HG03432 (cell line): ENCODE measurements at regions not wholly inside any gene's neighbourhood (a gene's known extent, or its start where the extent isn't known, plus 50 kb on each side); places are given as distances from the start of the nearest gene placed in this dataset.
A peak's percentile ranks its signal among the peaks of the same experiment; 100 is the strongest.
"Not testable (repeated sequence)": the region's sequence is repeated elsewhere in the genome, so short reads cannot be mapped to it uniquely, and the experiment has no call there.

Source experiments
- ATAC-seq: cut with Tn5 transposase; IDR thresholded peaks from one replicate; pipeline ENCODE4 v1.9.1; 2021; ENCODE audit warnings: mild to moderate bottlenecking, moderate library complexity; ENCODE audit not compliant: unreplicated experiment

DNA sequence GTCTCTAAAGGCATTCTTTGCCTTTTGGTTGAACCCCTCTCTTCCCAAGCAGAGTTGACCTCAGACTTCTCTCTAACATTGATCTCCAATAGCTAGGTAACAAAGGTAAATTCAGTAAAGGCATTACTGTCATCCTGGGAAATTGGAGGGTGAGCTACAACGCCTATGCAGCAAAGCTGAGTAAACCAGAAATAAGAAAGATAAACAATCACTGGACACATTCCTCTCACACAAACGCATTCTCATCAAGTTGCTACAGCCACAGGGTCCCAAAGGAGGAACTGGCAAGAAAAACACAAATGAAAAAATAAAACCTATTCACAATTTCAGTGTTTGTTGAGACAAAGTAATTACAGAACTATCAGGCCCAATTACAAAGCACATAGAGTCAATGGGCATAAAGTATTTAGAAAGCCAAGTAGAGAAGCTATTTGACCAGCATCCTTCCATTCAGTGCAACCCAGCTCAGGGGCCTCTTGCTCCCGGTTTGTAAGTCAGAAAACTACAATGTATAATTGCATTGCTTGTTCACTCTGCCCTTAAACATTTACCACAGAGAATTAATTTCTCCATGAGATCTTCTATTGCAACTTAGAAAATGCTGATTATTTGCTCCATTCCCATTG lies 967.7 kb downstream of the PCDH7 start:
- no peak for ATAC-seq

DNA sequence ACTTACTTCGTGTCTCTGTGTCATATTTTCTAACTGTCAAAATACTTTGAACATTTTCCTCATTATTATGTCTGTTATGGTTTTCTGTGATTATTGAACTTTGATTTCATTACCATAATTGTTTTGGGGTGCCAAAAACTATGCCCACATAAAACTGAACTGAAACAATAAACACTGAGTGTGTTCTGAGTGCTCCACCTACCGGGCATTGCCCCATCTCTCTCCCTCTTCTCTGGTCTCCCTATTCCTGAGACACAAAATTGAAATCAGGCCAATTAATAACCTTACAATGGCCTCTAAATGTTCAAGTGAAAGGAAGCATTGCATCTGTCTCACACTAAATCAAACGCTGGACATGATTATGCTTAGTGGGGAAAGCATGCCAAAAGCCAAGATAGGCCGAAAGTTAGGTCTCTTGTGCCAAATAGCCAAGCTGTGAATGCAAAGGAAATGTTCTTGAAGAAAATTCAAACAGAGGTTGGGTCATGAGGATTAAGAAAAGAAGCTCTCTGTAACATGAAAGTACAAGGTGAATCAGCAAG lies 972.3 kb downstream of the PCDH7 start:
- no peak for ATAC-seq

- no peak for ATAC-seq
Measured at GRCh38 chr4:31701256-31701655, 981.1 kb downstream of the PCDH7 start.

DNA sequence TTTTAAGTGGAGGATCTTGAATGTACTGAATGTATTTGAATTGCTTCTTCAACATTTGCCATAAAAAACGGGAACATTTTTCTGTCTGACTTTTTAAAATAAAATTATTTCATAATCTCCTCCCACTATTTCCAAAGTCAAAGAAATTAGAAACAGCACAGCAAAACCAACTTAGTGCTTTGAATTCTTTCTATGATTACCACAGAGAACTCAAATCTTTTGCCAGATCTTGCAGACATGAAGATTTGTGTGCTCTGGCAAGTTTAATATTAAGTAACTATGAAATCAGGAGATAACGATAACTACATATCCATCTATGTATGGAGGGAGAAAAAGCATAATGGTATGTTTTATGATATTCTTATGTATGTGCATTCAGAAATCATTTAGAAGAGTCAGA lies 982.2 kb downstream of the PCDH7 start:
- ATAC-seq = no peak

DNA sequence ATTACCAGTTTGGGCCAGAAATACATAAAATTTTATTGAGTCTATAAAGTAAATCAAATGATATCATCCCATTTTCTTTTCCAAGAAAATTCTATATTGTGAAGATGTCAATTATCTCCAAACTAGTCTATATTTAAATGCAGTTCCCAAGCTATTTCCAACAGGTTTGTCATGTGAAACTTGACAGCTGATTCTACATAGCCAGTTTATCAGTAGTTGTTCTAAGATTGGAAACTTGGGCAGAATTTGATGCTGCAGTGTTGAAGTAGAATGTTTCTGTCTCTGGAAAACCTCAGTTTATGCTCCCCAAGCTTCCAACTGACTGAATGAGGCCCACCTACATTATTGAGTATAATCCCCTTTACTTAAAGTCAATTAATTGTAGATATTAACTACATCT lies 994.1 kb downstream of the PCDH7 start:
- no peak for ATAC-seq

- no peak for ATAC-seq
Measured at GRCh38 chr4:31715302-31715701, 995.1 kb downstream of the PCDH7 start.

DNA sequence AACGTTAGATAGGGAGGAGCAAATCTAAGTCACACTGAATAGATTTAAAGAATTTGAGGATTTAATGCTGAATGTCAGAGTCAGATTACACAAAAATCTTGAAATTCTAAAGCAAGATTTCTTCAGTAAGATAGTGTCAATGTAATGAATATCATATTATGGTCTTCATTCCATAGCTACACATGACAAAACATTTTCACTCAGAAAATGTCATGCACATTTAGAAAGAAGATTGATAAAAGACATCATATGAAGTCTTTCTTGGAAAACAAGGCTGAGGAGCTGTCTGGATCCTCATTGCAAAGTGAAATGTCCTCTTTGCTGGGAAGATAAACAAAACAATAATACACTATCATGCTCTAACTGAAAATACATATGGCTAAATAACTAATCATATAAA lies 1006.9 kb downstream of the PCDH7 start:
- ATAC-seq = no peak

DNA sequence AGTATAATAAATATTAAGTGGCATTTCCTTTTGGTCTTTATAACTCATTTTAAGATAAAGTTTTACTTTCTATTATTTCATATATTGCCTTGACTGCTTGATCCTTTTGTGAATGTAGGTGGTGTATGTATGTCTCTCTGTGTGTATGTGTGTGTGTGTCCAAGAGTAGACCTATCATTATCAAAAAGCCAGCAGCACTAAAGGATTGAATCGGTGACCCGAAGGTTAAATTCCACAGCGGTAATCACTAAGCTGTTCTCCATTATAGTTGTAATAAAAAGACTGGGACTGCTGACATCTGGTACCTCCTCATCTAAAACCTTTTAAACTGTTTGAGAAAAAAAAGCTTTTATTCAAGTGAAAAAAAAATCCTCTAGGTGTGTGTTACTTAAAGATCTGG lies 1014.8 kb downstream of the PCDH7 start:
- ATAC-seq = no peak

GRCh38 chr4:31737419-31737818 lies 1017.2 kb downstream of the PCDH7 start:
- peak; percentile 95 for ATAC-seq

DNA sequence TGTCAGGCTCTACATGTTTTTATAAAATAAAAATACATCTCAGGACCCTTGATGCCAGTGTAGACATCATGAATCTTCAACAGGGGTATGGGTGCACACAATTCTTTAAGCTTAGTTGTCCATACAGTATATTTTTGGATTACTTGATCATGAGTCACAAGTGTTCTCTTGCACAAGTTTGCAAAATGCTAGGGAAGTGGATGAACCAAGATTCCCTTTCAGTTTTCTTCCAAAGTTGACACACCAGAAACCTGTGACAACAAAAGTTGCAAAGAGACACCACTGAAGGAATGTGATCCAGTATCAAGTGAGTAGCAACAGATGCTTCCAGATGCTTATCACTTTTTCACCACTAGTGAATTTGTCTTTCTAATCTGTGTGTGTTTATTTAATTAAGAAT lies 1021.2 kb downstream of the PCDH7 start:
- no peak for ATAC-seq

DNA sequence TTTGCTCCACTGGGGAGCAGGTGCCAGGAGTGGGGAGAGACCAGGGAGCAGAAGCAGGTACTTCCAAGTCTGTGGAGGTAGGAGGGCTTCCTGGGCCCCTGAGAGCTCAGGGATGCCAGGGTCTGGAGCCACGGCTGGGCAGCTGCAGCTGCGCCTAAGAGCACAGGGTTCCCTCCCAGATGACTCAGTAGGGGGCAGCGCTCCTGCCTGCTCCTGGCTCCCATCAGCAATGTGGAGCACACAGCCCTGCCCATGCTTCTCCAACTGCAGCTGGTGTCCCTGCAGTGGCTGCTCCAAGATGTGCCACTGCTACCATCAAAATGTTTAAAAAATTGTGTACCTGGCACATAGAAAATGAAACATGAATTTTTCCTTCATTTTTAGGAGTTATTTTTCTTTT lies 1028.2 kb downstream of the PCDH7 start:
- no peak for ATAC-seq

DNA sequence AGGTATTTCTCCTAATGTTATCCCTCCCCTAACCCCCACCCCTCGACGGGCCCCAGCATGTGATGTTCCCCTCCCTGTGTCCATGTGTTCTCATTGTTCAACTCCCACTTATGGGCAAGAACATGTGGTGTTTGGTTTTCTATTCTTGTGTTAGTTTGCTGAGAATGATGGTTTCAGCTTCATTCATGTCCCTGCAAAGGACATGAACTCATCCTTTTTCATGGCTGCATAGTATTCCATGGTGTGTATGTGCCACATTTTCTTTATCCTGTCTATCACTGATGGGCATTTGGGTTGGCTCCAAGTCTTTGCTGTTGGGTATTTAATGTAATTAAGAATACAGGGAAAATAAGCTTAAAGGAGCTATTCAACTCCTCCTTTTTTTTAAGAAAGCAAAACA lies 1030.4 kb downstream of the PCDH7 start:
- ATAC-seq = not testable (repeated sequence)

DNA sequence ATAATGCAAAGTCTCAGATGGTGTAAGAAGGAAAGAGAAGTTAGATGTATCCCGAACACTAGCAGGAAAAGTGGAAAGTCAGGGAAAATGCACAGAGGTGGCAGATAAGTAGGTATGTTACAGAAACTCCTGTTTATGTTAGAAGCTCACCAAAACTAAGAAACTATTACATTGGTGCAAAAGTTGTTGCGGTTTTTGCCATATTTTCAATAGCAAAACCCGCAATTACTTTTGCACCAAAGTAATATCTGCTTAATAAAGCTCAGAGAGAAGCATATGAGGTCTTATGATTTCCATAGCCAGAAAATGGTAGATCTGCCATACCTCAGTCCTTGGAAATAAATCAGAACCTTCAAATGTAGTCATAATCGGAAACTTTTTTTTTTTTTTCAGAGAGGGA lies 1035.6 kb downstream of the PCDH7 start:
- no peak for ATAC-seq

GRCh38 chr4:31768756-31769155 lies 1048.6 kb downstream of the PCDH7 start:
- ATAC-seq = no peak

DNA sequence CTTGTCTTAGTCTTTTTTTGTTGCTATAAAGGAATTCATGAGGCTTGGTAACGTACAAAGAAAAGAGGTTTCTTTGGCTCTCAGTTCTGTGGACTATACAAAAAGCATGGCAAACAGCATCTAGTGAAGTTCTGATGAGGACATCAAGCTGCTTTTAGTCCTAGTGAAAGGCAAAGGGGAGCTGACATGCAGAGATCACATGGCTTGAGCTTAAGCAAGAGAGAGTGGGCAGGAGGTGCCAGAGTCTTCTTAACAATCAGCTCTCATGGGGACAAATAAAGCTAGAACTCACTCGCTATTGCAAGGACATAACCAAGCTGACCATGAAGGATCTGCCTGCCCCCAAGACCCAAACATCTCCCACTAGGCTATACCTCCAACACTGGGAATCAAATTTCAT lies 1063.1 kb downstream of the PCDH7 start:
- no peak for ATAC-seq

GRCh38 chr4:31784558-31784957 lies 1064.4 kb downstream of the PCDH7 start:
- ATAC-seq = no peak

GRCh38 chr4:31787701-31788100 lies 1067.5 kb downstream of the PCDH7 start:
- ATAC-seq = no peak

- ATAC-seq = no peak
Measured at GRCh38 chr4:31788676-31789075, 1068.5 kb downstream of the PCDH7 start.

DNA sequence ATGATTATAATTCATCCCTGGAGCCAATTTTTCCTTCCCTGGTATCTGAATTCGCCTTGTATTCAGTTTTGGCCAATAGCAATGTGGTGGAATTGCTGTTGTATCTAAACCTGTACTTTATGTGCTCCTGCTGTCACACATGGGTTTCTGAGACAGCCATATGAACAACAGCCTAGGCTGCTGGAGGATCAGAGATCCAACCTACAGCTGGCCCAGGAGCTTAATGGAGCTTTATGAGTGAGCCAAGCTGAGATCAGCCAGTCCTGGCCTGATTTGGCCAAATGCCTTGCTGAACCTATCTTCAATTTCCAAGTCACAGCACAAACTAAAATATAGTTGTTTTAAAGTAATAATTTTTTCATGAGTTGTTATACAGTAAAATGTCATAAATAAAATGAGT lies 1071.5 kb downstream of the PCDH7 start:
- no peak for ATAC-seq

DNA sequence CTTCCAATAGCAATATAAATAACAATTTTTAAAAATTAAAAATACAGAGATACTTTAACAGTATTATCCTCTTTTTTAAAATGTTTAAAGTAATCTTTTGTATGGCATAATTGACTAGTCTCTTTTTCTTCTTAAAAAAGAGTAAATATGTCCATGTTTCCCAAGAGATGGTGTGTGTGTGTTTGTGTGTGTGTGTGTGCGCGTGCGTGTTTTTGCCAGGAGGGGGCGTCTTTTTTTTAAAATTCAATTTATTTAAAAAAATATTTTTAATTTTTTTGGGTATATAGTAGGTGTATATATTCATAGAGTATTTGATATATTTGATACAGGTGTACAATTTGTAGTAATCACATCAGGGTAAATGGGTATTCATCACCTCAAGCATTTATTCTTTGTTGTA lies 1073.7 kb downstream of the PCDH7 start:
- ATAC-seq = no peak

DNA sequence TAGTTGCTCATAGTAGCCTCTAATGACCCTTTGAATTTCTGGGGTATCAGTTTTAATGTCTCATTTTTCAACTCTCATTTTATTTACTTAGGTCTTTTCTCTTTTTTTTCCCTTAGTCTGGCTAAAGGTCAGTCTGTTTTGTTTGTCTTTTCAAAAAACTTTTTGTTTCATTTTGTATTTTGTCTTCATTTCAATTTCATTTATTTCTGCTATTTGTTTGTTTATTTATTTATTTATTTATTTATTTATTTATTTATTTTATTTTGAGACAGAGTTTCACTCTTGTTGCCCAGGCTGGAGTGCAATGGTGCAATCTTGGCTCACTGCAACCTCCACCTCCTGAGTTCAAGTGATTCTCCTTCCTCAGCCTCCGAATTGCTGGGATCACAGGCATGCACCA lies 1076.9 kb downstream of the PCDH7 start:
- not testable (repeated sequence) for ATAC-seq

DNA sequence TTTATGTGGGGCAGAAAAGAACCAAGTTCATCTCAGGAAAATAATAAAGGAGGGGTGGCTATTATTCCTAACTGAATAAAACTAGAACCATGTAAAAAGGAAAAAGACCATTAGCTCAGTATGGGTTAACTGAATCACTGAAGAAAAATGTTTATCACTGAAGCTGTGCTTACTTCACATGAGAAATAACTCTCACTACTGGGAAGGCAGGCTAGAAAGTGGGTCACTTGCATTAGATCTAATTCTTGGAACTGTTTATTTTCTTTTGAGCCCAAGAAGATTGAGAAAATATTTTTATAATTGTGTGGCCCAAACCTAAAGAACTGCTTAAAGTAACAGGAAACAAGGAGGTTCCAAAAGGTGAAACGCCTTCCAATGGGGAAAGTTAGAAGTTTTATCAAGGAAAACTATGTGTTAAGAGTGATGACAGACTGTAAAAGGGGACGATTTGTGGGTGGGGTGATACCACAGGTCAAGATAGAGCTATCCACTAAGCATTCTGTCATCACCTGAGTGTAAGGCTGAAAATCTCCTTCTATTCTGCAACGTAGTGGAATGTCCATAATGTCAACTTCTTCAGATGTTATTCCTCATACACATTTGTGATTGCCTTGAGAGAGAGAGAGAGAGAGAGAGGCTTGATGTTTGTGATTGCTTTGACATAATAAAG lies 1083.5 kb downstream of the PCDH7 start:
- ATAC-seq = no peak

- ATAC-seq = no peak
Measured at GRCh38 chr4:31807036-31807435, 1086.9 kb downstream of the PCDH7 start.
